Colonic mucosa (tissue), 4 donors: ENCODE measurements at regions not wholly inside any gene's neighbourhood (a gene's known extent, or its start where the extent isn't known, plus 50 kb on each side); places are given as distances from the start of the nearest gene placed in this dataset.

Experiments
- DNase-seq: peaks from one replicate; pipeline ENCODE4 v3.0.0-alpha.2; 2020
- H3K27ac ChIP-seq: fragments of 200-600 bp; one replicate; pipeline ENCODE4 v1.8.0; 2021
- H3K27me3 ChIP-seq: fragments of 200-600 bp; one replicate; pipeline ENCODE4 v1.8.0; 2021
- H3K36me3 ChIP-seq: fragments of 200-600 bp; one replicate; pipeline ENCODE4 v1.8.0; 2021
- H3K4me1 ChIP-seq: fragments of 200-600 bp; one replicate; pipeline ENCODE4 v1.8.0; 2021; ENCODE audit warnings: mild to moderate bottlenecking
- H3K4me3 ChIP-seq: fragments of 200-600 bp; one replicate; pipeline ENCODE4 v1.8.0; 2021
- H3K9ac ChIP-seq, 2 donors: one replicate each; pipeline ENCODE4 v1.7.0; 2013; ENCODE audit warnings: control low read depth in 2 of 2, low read depth in 2 of 2, low read length in 2 of 2
- H3K9me3 ChIP-seq: fragments of 200-600 bp; one replicate; pipeline ENCODE4 v1.8.0; 2021
- CTCF ChIP-seq: fragments of 200-600 bp; IDR thresholded peaks from one replicate; pipeline ENCODE4 v1.8.0; 2022; ENCODE audit warnings: antibody characterized with exemption, mild to moderate bottlenecking
- intact Hi-C: fragments of 100-400 bp; cut with DNase I; formaldehyde crosslinking; loops from one replicate; pipeline ENCODE4 v1.14.1; 2022
- donor health status: healthy.
- donor health status: DM: no; HTN: no; CAD: no.
- donor health status: DM: no; HTN: no; CAD: no.

GRCh38 chr12:115023279-115024265 lies 339.6 kb upstream of the TBX3 start:
- peak; percentile 20 for DNase-seq
- TF ChIP-seq CTCF: no peak
- H3K27ac ChIP-seq: no peak overlapping the region

GRCh38 chr12:115020091-115020490 lies 336.1 kb upstream of the TBX3 start:
- no peaks in the 10 kb centered on the region for H3K27me3 ChIP-seq
- no peak overlapping the region for H3K9ac ChIP-seq
- intact Hi-C loops: no loop called here
- no peak overlapping the region for H3K27ac ChIP-seq
- no peak for DNase-seq
- H3K9me3 ChIP-seq: no peaks in the 10 kb centered on the region
- TF ChIP-seq CTCF: no peak
- no peak overlapping the region for H3K4me3 ChIP-seq
- no peaks in the 10 kb centered on the region for H3K36me3 ChIP-seq
- H3K4me1 ChIP-seq: no peaks in the 10 kb centered on the region

More at GRCh38 chr12:115023279-115024265, 339.6 kb upstream of the TBX3 start:
- Histone ChIP-seq H3K27me3 (no peaks in the 10 kb centered on the region), H3K9me3 (no peaks in the 10 kb centered on the region), H3K9ac (no peak overlapping the region), H3K36me3 (no peaks in the 10 kb centered on the region), H3K4me3 (no peak overlapping the region), H3K4me1 (no peaks in the 10 kb centered on the region)
- intact Hi-C loops: no loop called here

GRCh38 chr12:115017346-115017745 lies 333.4 kb upstream of the TBX3 start:
- H3K9ac ChIP-seq: no peak overlapping the region
- intact Hi-C loops: no loop called here
- H3K36me3 ChIP-seq: no peaks in the 10 kb centered on the region

GRCh38 chr12:115013236-115013981 lies 329.4 kb upstream of the TBX3 start:
- DNase-seq: no peak
- Histone ChIP-seq H3K27me3 (no peaks in the 10 kb centered on the region), H3K36me3 (no peaks in the 10 kb centered on the region), H3K9ac (no peak overlapping the region), H3K9me3 (no peaks in the 10 kb centered on the region), H3K4me1 (no peaks in the 10 kb centered on the region), H3K4me3 (no peak overlapping the region), H3K27ac (no peak overlapping the region)
- intact Hi-C loops: no loop called here
- no peak for TF ChIP-seq CTCF

More at GRCh38 chr12:115017346-115017745, 333.4 kb upstream of the TBX3 start:
- TF ChIP-seq CTCF: no peak
- Histone ChIP-seq H3K4me1 (no peaks in the 10 kb centered on the region), H3K9me3 (no peaks in the 10 kb centered on the region), H3K4me3 (no peak overlapping the region), H3K27ac (no peak overlapping the region), H3K27me3 (no peaks in the 10 kb centered on the region)
- no peak for DNase-seq

- TF ChIP-seq CTCF: no peak
These were observed 328.9 kb upstream of the TBX3 start for GRCh38 chr12:115012861-115013235.

More at GRCh38 chr12:115012861-115013235, 328.9 kb upstream of the TBX3 start:
- H3K36me3 ChIP-seq: no peaks in the 10 kb centered on the region
- no peak for DNase-seq
- H3K27me3 ChIP-seq: no peaks in the 10 kb centered on the region
- no peak overlapping the region for H3K9ac ChIP-seq
- no peak overlapping the region for H3K4me3 ChIP-seq
- no peak overlapping the region for H3K27ac ChIP-seq
- H3K4me1 ChIP-seq: no peaks in the 10 kb centered on the region
- intact Hi-C loops: no loop called here
- H3K9me3 ChIP-seq: no peaks in the 10 kb centered on the region
